ENCODE measurements at regions not wholly inside any gene's neighbourhood (a gene's known extent, or its start where the extent isn't known, plus 50 kb on each side); places are given as distances from the start of the nearest gene placed in this dataset.

GRCh38 chr10:57098146-57098545 is 737.1 kb upstream of the ZWINT start:
- no peak for TF ChIP-seq POLR2A (IDR thresholded peaks at IDR 0.05)
- TF ChIP-seq CTCF (IDR thresholded peaks at IDR 0.05), result no peak

Measured in esophagus squamous epithelium (tissue), 4 donors.